Choroid plexus epithelial cell (primary cell): ENCODE measurements at regions not wholly inside any gene's neighbourhood (a gene's known extent, or its start where the extent isn't known, plus 50 kb on each side); places are given as distances from the start of the nearest gene placed in this dataset.

Source experiments
- DNase-seq: peaks from one replicate; pipeline ENCODE4 v3.0.0-alpha.2; 2010; ENCODE audit warnings: low read depth
- H3K4me3 ChIP-seq: 2 replicates; pipeline ENCODE4 v1.5.1; 2011; ENCODE audit warnings: low read depth, mild to moderate bottlenecking, control low read depth, low read length, moderate library complexity
- CTCF ChIP-seq: conservative IDR thresholded peaks from 2 replicates; pipeline ENCODE4 v1.5.1; 2011; ENCODE audit warnings: low read depth, mild to moderate bottlenecking, control low read depth, inconsistent platforms, low read length, moderate library complexity

GRCh38 chr9:86846656-86847055 lies 100.7 kb downstream of the GAS1 start:
- H3K4me3 ChIP-seq: no peak overlapping the region
- no peak for TF ChIP-seq CTCF
- peak; percentile 56 for DNase-seq

GRCh38 chr9:86843206-86843605 lies 104.1 kb downstream of the GAS1 start:
- H3K4me3 ChIP-seq: no peak overlapping the region
- DNase-seq: peak; percentile 62
- TF ChIP-seq CTCF: no peak

- TF ChIP-seq CTCF: no peak
- no peak for DNase-seq
- H3K4me3 ChIP-seq: no peak overlapping the region
These were observed 104.7 kb downstream of the GAS1 start for GRCh38 chr9:86842573-86842972.

GRCh38 chr9:86839522-86839921 lies 107.8 kb downstream of the GAS1 start:
- TF ChIP-seq CTCF: no peak
- H3K4me3 ChIP-seq: no peak overlapping the region
- DNase-seq: no peak

GRCh38 chr9:86838519-86839497 lies 108.5 kb downstream of the GAS1 start:
- no peak for TF ChIP-seq CTCF

GRCh38 chr9:86837345-86837744 lies 110.0 kb downstream of the GAS1 start:
- no peak for TF ChIP-seq CTCF
- no peak overlapping the region for H3K4me3 ChIP-seq
- no peak for DNase-seq

More at GRCh38 chr9:86838519-86839497, 108.5 kb downstream of the GAS1 start:
- DNase-seq: no peak
- no peak overlapping the region for H3K4me3 ChIP-seq

- no peak for TF ChIP-seq CTCF
- DNase-seq: no peak
- H3K4me3 ChIP-seq: no peak overlapping the region
These were observed 110.5 kb downstream of the GAS1 start for GRCh38 chr9:86836797-86837196.
